ENCODE measurements at regions not wholly inside any gene's neighbourhood (a gene's known extent, or its start where the extent isn't known, plus 50 kb on each side); places are given as distances from the start of the nearest gene placed in this dataset.

DNA sequence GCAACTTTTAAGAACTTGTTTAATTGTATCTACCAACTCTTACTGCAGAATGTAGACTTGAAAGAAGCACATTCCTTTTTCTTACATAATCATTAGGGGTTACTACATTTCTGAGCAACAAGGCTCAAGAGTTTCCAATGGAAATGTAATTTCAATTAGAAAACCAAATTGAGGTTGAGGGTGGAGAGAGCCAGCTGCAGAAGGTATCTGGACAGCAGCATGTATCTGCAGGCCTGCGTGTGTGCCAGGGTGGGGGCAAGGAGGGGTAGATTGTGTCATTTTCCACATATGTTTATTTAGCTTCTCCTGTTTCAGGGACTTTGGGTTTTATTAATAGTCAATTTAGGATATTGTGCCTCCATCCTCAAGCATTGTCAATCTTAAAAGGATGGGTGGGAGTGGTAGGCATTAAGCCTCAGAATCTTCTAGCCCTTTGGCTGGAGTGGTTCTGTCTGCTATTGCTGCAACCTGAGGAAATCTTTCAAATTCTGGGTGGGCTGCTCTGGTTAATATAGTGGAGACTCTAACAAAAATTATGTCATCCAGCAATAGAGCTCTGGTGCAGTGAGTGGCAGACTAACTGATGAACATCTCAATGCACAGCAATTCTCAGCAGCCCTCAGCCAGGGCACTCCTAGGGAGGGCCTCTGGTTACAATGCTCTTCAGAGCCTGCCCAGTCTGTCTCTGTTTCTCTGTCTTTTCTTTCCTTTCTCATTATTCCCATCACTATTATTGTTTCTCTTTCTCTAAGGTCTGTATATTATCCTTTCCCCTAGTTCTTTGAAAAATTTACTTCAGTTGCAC is 151.4 kb downstream of the RPIA start:
- no peak for DNase-seq
- Histone ChIP-seq H3K27ac (peak overlapping the region in 1 of 5 donors; percentile 4), H3K27me3 (peaks cover 0 to 4% (median 0%) of the 10 kb centered on the region in 3 donors), H3K4me3 (no peak overlapping the region), H3K4me1 (no peaks in the 10 kb centered on the region), H3K36me3 (no peaks in the 10 kb centered on the region), H3K9me3 (no peaks in the 10 kb centered on the region)
- 62 to 86% (median 67%) methylated on average over 1 of the region's 1 CpG for WGBS, 5 donors
- intact Hi-C loops (cut with DNase I; ENCODE audit: low total_unique reads), result no loop called here
- TF ChIP-seq EP300 (IDR thresholded peaks at IDR 0.05), result no peak
- TF ChIP-seq POLR2AphosphoS5 (IDR thresholded peaks at IDR 0.05), result no peak
- TF ChIP-seq, protein P1, sequence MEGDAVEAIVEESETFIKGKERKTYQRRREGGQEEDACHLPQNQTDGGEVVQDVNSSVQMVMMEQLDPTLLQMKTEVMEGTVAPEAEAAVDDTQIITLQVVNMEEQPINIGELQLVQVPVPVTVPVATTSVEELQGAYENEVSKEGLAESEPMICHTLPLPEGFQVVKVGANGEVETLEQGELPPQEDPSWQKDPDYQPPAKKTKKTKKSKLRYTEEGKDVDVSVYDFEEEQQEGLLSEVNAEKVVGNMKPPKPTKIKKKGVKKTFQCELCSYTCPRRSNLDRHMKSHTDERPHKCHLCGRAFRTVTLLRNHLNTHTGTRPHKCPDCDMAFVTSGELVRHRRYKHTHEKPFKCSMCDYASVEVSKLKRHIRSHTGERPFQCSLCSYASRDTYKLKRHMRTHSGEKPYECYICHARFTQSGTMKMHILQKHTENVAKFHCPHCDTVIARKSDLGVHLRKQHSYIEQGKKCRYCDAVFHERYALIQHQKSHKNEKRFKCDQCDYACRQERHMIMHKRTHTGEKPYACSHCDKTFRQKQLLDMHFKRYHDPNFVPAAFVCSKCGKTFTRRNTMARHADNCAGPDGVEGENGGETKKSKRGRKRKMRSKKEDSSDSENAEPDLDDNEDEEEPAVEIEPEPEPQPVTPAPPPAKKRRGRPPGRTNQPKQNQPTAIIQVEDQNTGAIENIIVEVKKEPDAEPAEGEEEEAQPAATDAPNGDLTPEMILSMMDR (IDR thresholded peaks at IDR 0.05), result no peak
- TF ChIP-seq POLR2A (IDR thresholded peaks at IDR 0.05), result no peak

DNA sequence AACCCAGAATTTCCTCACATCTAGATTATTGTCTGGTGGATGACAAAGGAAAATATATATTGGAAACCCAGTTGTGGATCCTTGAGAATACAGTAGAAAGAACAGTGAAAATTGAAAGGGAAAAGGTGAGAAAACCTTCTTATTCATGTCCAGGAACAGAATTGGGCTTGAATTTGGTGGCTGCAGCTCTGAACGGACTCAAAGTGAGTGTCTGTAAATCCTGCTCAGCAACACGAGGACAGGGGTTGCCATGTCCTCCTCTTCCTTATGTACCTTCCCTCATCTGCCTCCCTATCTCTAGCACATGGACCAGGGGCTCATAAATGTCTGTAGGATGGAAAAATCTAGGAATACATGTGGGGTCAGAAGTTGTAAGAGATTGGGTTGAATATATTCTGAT is 152.2 kb downstream of the RPIA start:
- 59 to 69% (median 65%) methylated on average over 2 of the region's 2 CpGs for WGBS, 5 donors
- H3K4me3 ChIP-seq, result no peak overlapping the region
- H3K27ac ChIP-seq, result no peak overlapping the region
- no peaks in the 10 kb centered on the region for H3K36me3 ChIP-seq
- no peaks in the 10 kb centered on the region for H3K4me1 ChIP-seq
- H3K27me3 ChIP-seq, result peaks cover 0 to 4% (median 0%) of the 10 kb centered on the region in 3 donors
- H3K9me3 ChIP-seq, result no peaks in the 10 kb centered on the region
- intact Hi-C loops (cut with DNase I; ENCODE audit: low total_unique reads), result no loop called here
- DNase-seq, result no peak
- TF ChIP-seq EP300 (IDR thresholded peaks at IDR 0.05) (no peak), POLR2AphosphoS5 (IDR thresholded peaks at IDR 0.05) (no peak), POLR2A (IDR thresholded peaks at IDR 0.05) (no peak)
- TF ChIP-seq, protein P1 (IDR thresholded peaks at IDR 0.05), result no peak

DNA sequence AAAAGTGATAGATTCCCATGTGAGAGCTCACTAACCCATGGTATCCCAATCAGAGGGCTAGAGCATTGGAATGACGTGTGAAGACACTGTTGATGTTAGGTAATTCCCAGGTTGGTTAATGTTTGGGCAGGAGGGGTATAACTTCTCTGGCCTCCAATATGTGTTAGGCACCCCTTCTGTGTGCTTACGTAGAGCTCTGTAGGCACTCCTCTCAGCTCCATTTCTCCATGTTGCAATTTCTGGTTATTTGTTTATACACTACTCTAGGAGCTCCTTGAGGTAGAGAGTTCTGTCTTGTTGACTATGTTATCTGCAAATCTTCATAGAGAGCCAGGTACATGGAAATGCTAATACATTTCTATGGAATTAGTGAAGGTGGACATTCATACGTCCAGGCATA is 153.5 kb downstream of the RPIA start:
- H3K27me3 ChIP-seq, result peaks cover 0 to 4% (median 0%) of the 10 kb centered on the region in 3 donors
- DNase-seq, result no peak
- H3K36me3 ChIP-seq, result no peaks in the 10 kb centered on the region
- no peak overlapping the region for H3K27ac ChIP-seq
- intact Hi-C loops (cut with DNase I; ENCODE audit: low total_unique reads), result no loop called here
- H3K9me3 ChIP-seq, result no peaks in the 10 kb centered on the region
- H3K4me1 ChIP-seq, result no peaks in the 10 kb centered on the region
- TF ChIP-seq, protein P1 (IDR thresholded peaks at IDR 0.05), result no peak
- no peak for TF ChIP-seq POLR2AphosphoS5 (IDR thresholded peaks at IDR 0.05)
- no peak overlapping the region for H3K4me3 ChIP-seq
- 79 to 88% (median 83%) methylated on average over 3 of the region's 3 CpGs for WGBS, 5 donors

DNA sequence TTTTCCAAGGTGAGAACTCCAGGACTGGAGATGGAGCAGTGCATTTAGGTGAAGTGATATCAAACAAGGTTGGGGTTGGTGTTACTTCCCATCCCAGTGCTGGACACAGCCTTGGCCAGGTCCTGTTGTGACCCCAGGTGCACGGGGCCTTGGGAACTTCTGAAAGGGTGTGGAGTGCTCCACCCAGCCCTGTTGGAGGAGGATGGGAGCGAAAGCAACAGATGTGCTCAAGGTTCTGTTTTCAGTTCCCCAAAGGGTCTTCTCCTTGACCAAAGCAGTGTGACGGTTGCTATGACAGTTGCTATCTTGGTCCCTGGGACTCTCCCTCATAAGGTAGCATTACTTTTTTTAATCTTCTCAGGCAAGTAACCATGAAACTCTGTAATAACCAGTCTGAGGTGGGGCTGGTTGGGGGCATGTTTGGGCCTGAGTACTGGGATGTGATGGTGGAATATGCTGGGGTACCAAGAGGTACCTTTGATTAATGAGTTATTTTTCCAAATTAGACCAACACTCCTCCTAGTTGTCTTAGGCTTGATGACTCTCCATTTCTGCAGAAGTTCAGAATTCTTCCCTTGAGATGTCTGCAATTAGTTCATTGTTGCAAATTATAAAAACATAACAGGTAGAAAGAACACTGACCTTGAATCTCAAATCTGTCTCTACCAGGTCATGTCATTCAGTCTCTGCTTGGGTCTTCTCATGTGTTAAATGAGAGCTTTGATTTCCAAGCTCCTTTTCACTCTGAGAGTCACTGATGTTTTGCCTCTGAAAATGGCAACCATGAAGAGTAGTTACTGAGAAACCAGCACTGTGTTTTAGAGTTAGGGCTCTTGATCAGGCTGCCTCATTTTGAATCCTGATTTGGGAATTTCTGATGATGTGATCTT is 154.5 kb downstream of the RPIA start:
- no peaks in the 10 kb centered on the region for H3K36me3 ChIP-seq
- peaks cover 0 to 4% (median 0%) of the 10 kb centered on the region in 3 donors for H3K27me3 ChIP-seq
- no peaks in the 10 kb centered on the region for H3K9me3 ChIP-seq
- DNase-seq, result peak in 1 of 2 donors; percentile 23
- H3K27ac ChIP-seq, result no peak overlapping the region
- H3K4me3 ChIP-seq, result no peak overlapping the region
- WGBS, 5 donors, result 67 to 85% (median 77%) methylated on average over 3 of the region's 3 CpGs
- intact Hi-C loops (cut with DNase I; ENCODE audit: low total_unique reads), result no loop called here
- TF ChIP-seq, protein P1 (IDR thresholded peaks at IDR 0.05), result no peak
- no peak for TF ChIP-seq POLR2AphosphoS5 (IDR thresholded peaks at IDR 0.05)
- TF ChIP-seq EP300 (IDR thresholded peaks at IDR 0.05), result no peak
- no peak for TF ChIP-seq POLR2A (IDR thresholded peaks at IDR 0.05)
- H3K4me1 ChIP-seq, result no peaks in the 10 kb centered on the region
